ENCODE measurements at regions not wholly inside any gene's neighbourhood (a gene's known extent, or its start where the extent isn't known, plus 50 kb on each side); places are given as distances from the start of the nearest gene placed in this dataset.
"Not testable (repeated sequence)": the region's sequence is repeated elsewhere in the genome, so short reads cannot be mapped to it uniquely, and the experiment has no call there.

DNA sequence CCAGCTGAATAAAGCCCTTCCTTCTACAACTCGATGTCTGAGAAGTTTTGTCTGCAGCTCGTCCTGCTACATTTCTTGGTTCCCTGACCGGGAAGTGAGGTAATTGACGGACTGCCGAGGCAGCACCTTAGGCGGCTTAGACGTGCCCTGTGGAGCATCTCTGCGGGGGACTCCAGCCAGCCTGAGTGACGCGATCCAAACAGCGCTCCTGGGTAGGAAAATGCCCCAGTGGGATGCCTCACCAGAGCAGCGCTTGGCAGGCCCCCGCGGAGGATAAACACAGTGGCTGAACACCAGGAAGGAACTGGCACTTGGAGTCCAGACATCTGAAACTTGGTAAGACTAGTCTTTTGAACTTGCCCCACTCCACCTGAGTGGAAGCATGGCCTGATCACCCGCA lies 737.3 kb downstream of the COL12A1 start:
- not testable (repeated sequence) for DNase-seq

DNA sequence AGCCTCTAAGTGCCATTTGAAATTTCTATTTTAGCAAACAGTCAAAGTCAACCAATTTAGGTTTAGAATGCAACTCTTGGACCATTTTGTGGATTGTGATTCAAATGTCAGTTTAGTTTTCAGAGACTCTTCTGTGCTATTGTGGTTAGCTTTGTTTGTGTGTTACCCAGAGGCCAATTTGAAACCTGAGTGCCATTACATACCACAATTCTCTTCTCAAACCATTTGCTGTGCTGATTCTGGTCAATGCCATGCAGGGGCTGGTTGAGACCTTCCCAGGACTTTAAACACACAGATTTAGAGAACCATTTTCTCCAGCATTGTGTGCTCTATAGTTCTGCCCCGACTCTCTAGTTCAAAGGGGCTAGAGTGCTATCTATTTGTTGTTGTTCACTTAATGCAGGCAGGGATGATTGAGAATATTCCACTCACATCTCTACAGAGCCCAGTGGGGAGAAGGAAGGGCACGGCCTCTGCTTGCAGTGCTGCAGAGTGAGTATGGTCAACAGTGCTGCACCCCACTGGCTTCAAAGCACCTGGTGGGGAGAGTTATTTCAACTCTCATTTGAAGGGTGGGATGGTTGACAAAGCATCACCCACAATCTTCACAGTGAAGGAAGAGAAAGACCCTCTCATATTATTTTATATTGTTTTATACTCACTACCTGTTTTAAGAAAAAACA lies 738.2 kb downstream of the COL12A1 start:
- DNase-seq, result no peak

DNA sequence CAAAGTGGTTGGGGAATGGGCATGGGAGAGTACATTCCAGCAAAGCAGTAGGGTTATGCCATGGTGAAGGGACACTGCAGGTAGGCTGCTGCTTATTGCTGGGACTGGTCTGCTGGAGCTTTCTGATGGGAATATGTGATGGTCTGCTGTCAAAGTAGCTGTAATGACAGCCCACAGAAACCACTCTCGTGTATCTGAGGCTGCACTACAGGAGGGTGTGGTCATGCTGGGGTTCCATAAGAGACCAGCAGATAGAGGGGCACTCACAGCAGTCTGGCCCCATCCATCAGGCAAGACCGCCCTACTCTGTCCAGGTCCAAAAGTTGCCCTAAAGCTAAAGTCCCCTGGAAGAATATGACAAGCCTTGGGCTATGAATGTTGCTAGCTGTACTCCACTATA lies 739.3 kb downstream of the COL12A1 start:
- DNase-seq, result no peak

DNA sequence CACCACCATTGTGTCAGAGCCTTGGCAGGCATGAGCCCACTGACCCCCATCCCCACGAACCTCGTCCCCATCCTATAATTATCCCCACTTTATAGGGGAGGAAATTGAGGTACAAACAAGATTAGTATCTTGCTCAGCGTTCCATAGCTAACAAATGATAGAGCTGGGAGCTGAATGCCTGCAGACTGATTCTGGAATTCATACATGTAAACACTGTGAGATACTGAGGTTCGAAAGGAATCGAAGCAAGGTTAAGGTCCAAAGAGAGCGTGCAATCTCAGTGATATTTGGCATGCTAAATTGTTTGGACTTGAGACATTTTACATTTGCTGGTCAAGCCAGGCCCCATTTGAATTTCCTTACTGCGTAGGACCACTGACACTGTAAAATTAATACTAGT lies 746.6 kb downstream of the COL12A1 start:
- no peak for DNase-seq

DNA sequence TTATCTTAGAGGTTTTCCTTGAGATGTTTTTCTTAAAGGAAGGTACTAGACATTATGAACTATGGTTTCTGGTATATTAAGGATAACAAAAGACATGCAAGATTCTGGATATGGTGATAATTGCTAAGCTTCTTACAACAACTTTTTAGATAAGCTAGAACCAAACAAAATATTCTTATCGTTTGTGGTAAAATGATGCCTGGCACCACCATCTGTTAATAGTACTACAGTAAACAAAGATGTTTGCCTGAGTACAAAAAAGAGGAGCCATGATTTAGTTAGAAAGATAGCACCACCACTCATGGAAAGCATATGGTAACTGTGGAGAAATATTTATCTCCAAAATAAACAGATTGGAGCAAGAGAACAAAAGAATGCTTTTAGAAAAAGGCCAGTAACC lies 747.3 kb downstream of the COL12A1 start:
- DNase-seq, result no peak

DNA sequence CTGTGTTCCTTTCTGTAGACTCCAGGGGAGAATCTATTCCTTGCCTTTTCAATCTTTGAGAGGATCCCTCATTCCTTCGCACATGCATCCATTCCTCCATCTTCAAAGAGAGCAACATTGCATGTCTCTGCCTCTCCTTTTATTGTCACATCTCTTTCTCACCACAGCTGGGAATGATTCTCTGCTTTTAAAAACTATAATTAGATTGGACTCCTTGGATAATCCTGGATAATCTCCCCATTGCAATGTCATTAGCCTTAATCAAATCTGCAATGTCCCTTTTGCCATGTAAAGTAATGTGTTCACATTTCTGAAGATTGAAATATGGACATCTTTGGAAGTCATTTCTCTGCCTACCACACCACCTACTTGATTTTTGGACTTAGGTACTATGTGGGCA lies 750.1 kb downstream of the COL12A1 start:
- DNase-seq, result no peak

DNA sequence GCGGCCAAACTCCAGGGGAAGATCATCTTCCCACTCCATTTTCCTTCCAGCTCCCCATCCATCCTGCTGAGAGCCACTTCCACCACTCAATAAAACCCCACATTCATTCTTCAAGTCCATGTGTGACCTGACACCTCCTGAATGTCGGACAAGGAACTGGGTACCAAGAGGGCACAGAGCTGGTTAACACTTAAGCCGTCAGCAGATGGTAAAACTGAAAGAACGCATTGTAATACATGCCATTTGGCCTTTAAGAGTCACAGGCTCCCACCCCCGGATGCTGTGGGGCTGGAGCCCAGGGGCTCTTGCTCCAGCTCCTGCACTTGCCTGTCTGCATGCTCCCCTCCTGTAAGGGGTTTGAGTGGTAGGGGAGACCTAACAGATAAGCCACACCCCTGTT lies 753.9 kb downstream of the COL12A1 start:
- DNase-seq, result no peak

DNA sequence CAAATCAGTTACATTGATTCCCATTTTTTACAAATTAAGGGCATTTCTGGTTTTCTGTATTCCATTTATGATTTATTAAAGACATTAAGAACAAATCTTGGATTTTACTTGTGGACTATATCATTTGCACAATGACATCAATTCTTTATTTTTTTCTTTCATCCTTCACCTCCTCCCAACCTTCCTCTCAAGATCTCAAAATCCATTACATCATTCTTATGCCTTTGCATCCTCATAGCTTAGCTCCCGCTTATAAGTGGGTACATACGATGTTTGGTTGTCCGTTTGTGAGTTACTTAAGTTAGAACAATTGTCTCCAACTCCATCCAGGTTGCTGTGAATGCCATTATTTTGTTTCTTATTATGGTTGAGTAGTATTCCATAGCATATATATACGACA lies 752.8 kb downstream of the CD109 start:
- DNase-seq, result no peak

DNA sequence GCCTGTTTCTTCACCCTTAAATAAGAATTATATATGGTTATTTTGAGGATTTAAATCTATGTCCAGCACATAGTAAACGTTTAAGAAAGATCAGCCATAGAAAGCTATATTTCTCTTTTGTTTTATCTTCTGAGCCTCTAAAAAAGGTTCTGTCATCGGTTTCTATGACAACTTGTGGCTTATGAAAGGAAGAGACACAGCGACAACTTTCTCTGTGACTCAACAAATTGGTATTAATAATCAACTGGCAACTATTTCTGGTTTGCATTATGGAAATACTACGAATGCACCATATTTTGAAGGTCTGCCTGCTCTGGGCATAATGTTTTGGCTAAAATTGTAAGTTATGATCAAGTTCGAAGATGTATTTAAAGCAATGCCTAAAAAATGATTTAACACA lies 751.0 kb downstream of the CD109 start:
- no peak for DNase-seq

DNA sequence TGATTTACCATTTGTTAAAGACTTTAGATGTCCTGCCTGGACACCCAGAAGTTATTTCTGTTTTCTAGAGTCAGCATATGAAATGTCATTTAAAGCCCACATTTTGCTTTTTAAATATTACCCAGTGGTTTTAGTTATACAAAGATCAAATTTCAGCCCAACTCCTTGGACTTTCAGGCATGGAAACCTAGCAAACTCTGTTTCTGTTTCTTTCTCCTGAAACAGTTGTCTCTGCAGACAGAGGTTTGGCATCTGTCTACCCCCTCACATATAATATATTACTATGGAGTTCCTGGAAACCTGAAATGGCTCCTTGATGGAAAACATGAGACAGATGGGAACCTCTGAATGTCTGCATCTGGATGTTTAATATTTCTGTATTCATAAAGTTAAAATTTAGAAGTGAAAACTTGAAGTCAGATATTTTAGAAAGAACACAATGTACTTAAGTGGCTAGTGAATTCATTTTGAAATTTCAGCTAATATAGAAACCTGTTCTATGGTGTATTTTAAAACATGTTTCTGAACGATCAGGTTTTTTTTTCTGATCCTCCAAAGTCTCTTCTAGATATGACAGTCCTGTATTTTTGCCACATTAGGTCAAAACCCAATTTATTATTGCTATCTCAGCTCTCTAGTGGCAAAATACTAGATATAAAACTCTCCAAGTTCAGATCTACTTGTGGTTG lies 743.3 kb downstream of the CD109 start:
- DNase-seq, result no peak

DNA sequence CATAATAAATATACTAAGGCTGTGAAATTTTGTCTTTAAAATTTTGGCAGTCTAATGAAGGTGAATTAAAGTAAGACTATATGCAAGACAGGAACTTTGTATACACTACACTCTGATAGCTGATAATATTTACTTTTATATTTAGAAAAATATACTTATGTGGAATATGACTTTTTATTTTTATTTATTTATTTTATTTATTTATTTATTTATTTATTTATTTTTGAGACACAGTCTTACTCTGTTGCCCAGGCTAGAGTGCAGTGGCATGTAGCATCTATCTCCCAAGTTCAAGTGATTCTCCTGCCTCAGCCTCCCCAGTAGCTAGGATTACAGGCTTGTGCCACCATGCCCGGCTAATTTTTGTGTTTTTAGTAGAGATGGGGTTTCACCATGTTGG lies 742.4 kb downstream of the CD109 start:
- not testable (repeated sequence) for DNase-seq

DNA sequence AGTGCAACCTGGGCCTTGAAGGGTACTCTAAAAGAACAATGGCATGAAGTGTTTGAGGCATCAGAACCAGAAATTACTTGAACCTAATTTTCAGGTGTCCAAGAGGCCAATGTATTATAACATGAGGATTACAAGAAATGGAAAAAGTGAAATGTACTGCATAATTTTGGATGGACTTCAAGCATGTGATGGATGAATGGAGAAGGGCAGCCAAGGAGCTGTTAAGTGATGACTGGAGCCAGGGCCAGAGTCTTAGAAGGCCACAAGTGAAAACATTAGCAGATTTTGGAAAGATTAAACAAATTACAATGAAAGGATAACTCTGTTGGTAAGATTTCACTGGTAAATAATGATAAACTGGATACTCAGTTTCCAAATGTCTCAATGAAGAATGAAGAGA lies 738.2 kb downstream of the CD109 start:
- no peak for DNase-seq

DNA sequence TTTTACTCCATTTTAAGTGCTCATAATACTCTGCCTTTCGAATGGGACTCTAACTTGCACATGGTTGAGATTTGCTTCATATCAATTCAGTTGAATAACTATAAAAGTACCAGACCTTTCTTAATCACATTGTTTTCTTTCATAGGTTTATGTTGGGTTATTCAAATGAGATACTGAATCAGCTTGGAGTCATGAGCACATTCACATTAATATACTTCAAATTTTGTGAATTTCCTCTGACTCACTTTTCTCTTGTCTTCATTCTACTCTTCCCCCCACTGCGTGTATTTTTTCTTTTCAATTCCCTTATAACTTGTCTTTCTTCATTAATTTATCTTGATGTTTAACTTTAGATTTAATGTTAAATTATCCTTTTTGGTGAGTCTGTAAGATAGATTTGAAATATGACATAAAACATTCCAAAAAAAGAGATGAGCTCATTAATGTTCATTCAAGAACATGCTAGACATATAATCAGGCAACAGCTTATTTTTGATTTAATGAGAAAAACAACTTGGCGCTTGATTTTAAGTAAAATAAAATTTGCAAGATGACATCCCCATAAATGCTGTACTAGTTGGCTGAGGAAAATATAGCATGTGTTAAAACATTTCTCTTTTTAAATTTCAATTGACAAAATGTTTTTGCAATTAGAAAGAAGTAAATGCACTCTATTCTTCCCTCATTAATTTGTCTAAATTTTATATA lies 736.0 kb downstream of the CD109 start:
- DNase-seq, result no peak

DNA sequence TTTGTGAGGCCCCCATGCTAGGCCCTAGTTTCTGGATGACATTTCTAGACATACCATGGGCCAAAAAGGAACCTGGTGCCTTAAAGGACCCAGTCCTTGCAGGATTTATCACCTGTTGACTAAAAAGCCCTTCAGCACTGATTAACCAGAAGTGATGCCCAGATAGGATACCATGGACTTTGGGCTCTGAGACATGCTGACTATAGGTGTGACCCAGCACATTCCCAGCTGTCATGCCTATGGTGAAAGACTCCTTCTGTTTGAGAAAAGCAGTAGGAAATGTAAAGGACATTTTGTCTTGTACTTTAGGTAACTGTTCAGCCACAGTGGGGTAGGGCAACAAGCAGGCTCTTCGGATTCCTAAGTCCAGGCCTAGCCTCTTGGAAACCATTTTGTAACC lies 724.2 kb downstream of the CD109 start:
- no peak for DNase-seq

DNA sequence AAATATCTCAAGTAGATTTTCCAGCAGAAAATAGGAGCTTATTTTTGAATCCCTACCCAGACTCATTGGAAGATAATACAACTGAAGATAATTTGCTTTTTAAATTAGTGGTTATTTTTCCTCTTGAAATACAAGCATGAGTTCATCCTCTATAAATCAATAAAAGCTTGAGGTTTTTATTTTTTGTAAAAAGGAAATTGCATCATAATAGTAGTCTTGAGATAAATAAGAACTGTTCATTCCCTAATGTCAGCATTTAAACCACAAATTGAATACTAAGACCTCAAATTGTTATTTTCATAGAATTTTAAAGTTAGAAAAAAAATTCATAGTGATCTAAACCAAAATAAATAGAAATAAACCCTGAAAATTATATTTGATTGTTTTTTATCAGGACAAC lies 719.1 kb downstream of the CD109 start:
- no peak for DNase-seq

DNA sequence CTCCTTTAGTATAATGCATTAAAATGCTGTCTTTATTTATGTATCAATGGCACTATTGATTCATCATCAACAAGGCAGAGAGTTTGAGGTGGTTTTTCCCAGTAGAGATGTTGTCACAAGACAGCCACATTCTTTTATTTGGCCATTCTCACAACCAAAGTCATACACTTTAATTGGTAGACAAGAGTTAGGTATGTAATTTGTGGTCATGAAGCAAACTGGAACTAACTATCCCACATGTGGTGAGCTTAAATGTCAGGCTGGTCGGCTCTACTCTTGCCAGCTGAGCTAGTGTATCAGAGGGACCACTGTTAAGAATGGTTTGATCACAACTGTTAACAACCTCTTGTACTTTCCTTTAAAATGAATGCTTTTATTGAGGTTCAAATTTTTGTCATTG lies 714.6 kb downstream of the CD109 start:
- DNase-seq, result no peak

DNA sequence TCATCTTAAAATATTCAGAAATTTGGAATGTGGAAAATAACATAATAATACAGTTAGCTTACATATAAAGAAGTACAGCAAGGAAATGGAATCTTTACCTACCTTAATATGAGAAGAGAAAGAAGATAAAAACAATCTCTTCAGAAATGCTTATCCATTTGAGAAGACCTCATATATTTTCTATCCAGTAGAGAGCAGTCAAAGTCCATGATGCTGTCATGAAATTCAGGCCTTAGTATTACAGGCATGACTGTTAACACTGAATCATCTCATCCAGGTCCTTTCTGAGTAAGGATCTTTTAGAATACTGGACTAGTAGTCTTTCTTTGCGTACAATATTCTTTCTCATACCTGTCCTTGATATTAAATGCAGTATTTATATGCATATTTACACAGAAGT lies 713.4 kb downstream of the CD109 start:
- peak in 2 of 3 donors; percentile 8 to 22 for DNase-seq

DNA sequence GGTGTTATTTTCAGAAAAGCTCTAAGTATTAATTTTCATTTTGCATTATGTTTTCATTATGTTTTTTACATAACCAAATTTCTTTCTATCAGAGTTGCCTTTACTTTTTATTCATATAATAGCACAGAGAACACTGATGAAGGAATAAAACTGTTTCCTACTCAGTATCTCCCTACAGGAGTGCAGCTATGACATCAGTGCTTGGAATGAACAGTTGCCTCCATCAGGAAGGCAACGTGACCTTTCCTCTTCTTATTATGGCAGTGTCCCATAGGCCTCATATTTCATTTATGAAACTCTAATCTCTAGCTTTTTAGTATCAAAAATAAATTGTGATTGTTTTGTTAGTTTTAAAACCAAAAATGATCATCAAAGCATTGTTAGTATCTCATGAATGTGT lies 712.8 kb downstream of the CD109 start:
- no peak for DNase-seq

DNA sequence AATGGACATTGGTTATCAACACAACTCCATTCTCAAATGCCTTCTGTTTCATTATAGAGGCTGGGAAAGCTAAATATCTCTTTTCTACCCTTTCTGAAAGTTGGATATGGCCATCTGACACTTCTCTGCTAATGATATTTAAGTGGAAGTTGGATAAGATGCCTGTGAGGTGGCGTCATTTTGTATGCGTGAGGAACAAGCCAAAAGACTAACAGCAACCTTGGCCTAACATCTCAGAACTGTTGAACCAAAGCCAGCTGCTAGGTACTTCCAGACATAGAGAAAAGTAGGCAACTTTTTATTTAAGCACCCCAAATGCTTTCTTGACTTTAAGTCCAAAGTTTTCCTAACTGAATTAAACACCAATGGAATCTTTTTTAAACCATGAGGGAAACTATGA lies 708.4 kb downstream of the CD109 start:
- no peak for DNase-seq

DNA sequence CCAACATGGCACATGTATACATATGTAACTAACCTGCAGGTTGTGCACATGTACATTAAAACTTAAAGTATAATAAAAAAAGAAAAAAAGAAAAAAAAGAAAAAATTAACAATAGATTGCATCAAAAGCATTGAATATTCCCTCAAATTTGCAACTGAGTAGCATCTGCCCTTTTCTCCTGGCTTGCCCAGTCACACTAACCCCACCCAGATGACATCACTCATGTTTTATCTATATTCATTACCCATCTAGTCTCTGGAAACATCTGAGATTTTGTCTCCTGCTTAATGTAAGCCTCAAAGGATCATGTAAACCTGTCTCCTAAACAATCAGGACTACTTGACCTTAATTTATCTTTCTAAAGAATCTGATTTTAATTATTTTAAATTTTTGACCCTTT lies 706.8 kb downstream of the CD109 start:
- no peak for DNase-seq

DNA sequence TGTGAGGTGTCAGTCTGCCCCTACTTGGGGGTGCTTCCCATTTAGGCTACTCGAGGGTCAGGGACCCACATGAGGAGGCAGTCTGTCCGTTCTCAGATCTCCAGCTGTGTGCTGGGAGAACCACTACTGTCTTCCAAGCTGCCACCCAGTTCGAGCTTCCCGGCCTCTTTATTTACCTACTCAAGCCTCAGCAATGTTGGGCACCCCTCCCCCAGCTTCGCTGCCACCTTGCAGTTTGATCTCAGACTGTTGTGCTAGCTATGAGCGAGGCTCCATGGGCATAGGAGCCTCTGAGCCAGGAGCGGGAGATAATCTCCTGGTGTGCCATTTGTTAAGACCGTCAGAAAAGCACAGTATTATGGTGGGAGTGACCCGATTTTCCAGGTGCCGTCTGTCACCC lies 682.4 kb downstream of the CD109 start:
- not testable (repeated sequence) for DNase-seq

DNA sequence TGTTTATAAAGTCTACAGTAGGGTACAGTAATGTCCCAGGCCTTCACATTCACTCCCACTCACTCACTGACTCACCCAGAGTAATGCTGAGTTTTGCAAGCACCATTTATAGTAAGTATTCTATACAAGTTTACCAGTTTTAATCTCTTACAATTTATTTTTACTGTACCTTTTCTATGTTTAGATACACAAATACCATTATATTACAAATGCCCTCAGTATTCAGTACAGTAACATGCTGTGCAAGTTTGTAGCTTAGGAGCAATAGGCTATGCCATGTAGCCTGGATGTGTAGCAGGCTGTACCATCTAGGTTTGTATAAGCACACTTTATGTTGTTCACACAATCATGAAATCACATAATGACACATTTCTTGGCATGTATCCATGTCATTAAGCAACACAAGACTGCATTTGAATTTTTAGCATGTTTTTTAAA lies 673.6 kb downstream of the CD109 start:
- peak in 1 of 3 donors; percentile 7 for DNase-seq

DNA sequence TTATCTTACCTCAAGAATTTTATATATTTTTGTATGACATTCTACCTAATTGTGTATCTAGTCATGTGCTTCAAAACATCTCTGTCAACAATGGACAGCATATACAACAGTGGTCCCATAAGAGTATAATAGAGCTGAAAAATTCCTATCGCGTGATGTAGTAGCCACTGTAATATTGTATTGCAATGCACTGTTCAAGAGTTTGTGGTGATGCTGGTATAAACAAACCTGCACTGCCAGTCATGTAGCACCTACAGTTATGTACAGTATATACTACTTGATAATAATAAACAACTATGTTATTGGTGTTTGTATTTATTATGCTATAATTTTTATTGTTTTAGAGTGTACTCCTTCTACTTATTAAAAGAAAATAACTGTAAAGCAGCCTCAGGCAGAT lies 672.7 kb downstream of the CD109 start:
- DNase-seq, result no peak

DNA sequence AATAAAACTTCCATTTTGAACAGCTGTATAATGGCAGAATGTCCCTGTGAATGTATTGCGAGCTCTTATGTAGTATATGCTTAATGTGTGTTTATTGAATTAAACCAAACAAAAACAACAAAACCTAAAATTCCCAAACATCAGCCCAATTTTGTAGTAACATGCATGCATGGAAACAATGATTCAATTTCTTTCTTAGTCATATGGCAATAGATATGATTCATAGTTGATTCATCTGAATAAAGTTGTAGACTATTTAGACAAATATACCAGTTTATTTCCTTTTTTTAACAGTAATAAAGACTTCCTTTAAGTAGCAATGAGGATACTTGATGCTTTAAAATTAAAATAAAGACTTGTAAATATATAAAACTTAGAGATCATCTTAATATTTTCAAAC lies 670.6 kb downstream of the CD109 start:
- DNase-seq, result no peak

All from suppressor macrophage treated with lipopolysaccharide for 1 hour (primary cell).